Naive thymus-derived CD4-positive, alpha-beta T cell (primary cell): ENCODE measurements at regions not wholly inside any gene's neighbourhood (a gene's known extent, or its start where the extent isn't known, plus 50 kb on each side); places are given as distances from the start of the nearest gene placed in this dataset.

Source experiments
- ATAC-seq: fragments of 150-1000 bp; cut with Tn5 transposase; 2 replicates; pipeline ENCODE4 v1.10.0; 2021; ENCODE audit warnings: mild to moderate bottlenecking, moderate library complexity
- CTCF ChIA-PET: fragments of 350-600 bp; sonication (Branson Sonifier 250); formaldehyde crosslinking; loops from one replicate; lab custom pipeline; 2021; ENCODE audit warnings: antibody characterized with exemption; lab: Charles Lee
- POLR2A ChIA-PET: fragments of 350-600 bp; sonication (Branson Sonifier 250); formaldehyde crosslinking; loops from one replicate; lab custom pipeline; 2021; ENCODE audit warnings: antibody characterized with exemption, inconsistent platforms; lab: Charles Lee
- DNase-seq, 9 donors: peaks; one replicate each; pipeline versions ENCODE4 v3.0.0 to v3.0.0-alpha.2; 2020 to 2022; ENCODE audit warnings: mixed read lengths in 1 of 9
- H3K27ac ChIP-seq: one replicate; pipeline ENCODE4 v1.7.0; 2013; ENCODE audit warnings: mild to moderate bottlenecking, low read depth, low read length, moderate library complexity
- H3K27me3 ChIP-seq, 2 donors: one replicate each; pipeline ENCODE4 v1.7.0; 2013; ENCODE audit warnings: low read length in 2 of 2, mild to moderate bottlenecking in 2 of 2, moderate library complexity in 2 of 2; ENCODE audit not compliant: control insufficient read depth in 2 of 2, insufficient read depth in 2 of 2
- H3K36me3 ChIP-seq, 3 experiments: 1 replicate in 2 of 3; 2 replicates in 1 of 3; pipeline ENCODE4 v1.7.0; 2013; ENCODE audit warnings: low read length in 3 of 3, mild to moderate bottlenecking in 3 of 3, moderate library complexity in 1 of 3; ENCODE audit not compliant: insufficient read depth in 3 of 3, control insufficient read depth in 2 of 3
- H3K4me1 ChIP-seq, 2 donors: one replicate each; pipeline ENCODE4 v1.7.0; 2013; ENCODE audit warnings: low read length in 2 of 2, mild to moderate bottlenecking in 2 of 2, moderate library complexity in 1 of 2; ENCODE audit not compliant: control insufficient read depth in 2 of 2, insufficient read depth in 2 of 2
- H3K4me3 ChIP-seq: 2 replicates; pipeline ENCODE4 v1.7.0; 2013; ENCODE audit warnings: mild to moderate bottlenecking, low read length
- H3K9me3 ChIP-seq, 3 experiments: 1 replicate in 2 of 3; 2 replicates in 1 of 3; pipeline ENCODE4 v1.7.0; 2013; ENCODE audit warnings: low read length in 3 of 3; ENCODE audit not compliant: control insufficient read depth in 2 of 3
- H3K27ac Mint-ChIP-seq, 9 donors: one replicate each; pipeline ENCODE4 v1.8.0; 2020 to 2022; ENCODE audit warnings: mixed read lengths in 9 of 9, mild to moderate bottlenecking in 8 of 9, moderate library complexity in 5 of 9, inconsistent platforms in 2 of 9
- H3K27me3 Mint-ChIP-seq, 5 donors: one replicate each; pipeline ENCODE4 v1.8.0; 2021 to 2022; ENCODE audit warnings: mixed read lengths in 5 of 5, mild to moderate bottlenecking in 1 of 5
- H3K36me3 Mint-ChIP-seq, 5 donors: one replicate each; pipeline ENCODE4 v1.8.0; 2020 to 2022; ENCODE audit warnings: mixed read lengths in 5 of 5, mild to moderate bottlenecking in 3 of 5, inconsistent platforms in 1 of 5
- H3K4me1 Mint-ChIP-seq, 7 donors: one replicate each; pipeline ENCODE4 v1.8.0; 2020 to 2022; ENCODE audit warnings: mixed read lengths in 7 of 7, mild to moderate bottlenecking in 3 of 7, inconsistent platforms in 1 of 7
- H3K4me3 Mint-ChIP-seq, 10 donors: one replicate each; pipeline ENCODE4 v1.8.0; 2020 to 2022; ENCODE audit warnings: mild to moderate bottlenecking in 10 of 10, mixed read lengths in 10 of 10, moderate library complexity in 6 of 10, inconsistent platforms in 2 of 10
- H3K9me3 Mint-ChIP-seq, 11 donors: one replicate each; pipeline ENCODE4 v1.8.0; 2020 to 2022; ENCODE audit warnings: mixed read lengths in 11 of 11, mild to moderate bottlenecking in 4 of 11, inconsistent platforms in 1 of 11, moderate library complexity in 1 of 11
- intact Hi-C, 2 donors: fragments of 100-400 bp; cut with micrococcal nuclease; formaldehyde crosslinking; loops; one replicate each; pipeline ENCODE4 v1.15.1; 2023

GRCh38 chr12:125454786-125455480 is 389.7 kb downstream of the AACS start:
- DNase-seq: no peak
- H3K4me1 ChIP-seq: no peaks in the 10 kb centered on the region
- no peak overlapping the region for H3K27ac ChIP-seq
- ChIA-PET CTCF (no interaction called here), POLR2A (no interaction called here)
- H3K9me3 ChIP-seq: no peaks in the 10 kb centered on the region
- H3K27me3 Mint-ChIP-seq: peaks cover 4 to 31% (median 26%) of the 10 kb centered on the region in 5 donors
- peaks cover 0 to 25% (median 15%) of the 10 kb centered on the region in 11 donors for H3K9me3 Mint-ChIP-seq
- peak overlapping the region in 1 of 9 donors; percentile 3 for H3K27ac Mint-ChIP-seq
- no peak overlapping the region for H3K4me3 ChIP-seq
- H3K4me3 Mint-ChIP-seq: no peak overlapping the region
- no peaks in the 10 kb centered on the region for H3K27me3 ChIP-seq
- H3K36me3 ChIP-seq: no peaks in the 10 kb centered on the region
- H3K36me3 Mint-ChIP-seq: peaks cover 0 to 5% (median 0%) of the 10 kb centered on the region in 5 donors
- H3K4me1 Mint-ChIP-seq: no peaks in the 10 kb centered on the region
- intact Hi-C loops: no loop called here
- ATAC-seq: no peak

- CTCF ChIA-PET: no interaction called here
- Histone ChIP-seq H3K27me3 (no peaks in the 10 kb centered on the region), H3K36me3 (no peaks in the 10 kb centered on the region), H3K27ac (no peak overlapping the region), H3K4me3 (no peak overlapping the region), H3K4me1 (no peaks in the 10 kb centered on the region), H3K9me3 (no peaks in the 10 kb centered on the region)
- ATAC-seq (no peak), DNase-seq (no peak)
- POLR2A ChIA-PET: no interaction called here
- H3K27ac Mint-ChIP-seq: peak overlapping the region in 1 of 9 donors; percentile 3
- no peak overlapping the region for H3K4me3 Mint-ChIP-seq
- peaks cover 4 to 31% (median 26%) of the 10 kb centered on the region in 5 donors for H3K27me3 Mint-ChIP-seq
- H3K9me3 Mint-ChIP-seq: peaks cover 0 to 19% (median 13%) of the 10 kb centered on the region in 11 donors
- intact Hi-C loops: no loop called here
- H3K4me1 Mint-ChIP-seq: no peaks in the 10 kb centered on the region
- peaks cover 0 to 5% (median 0%) of the 10 kb centered on the region in 5 donors for H3K36me3 Mint-ChIP-seq
Observed at GRCh38 chr12:125455556-125455955, 390.3 kb downstream of the AACS start.

GRCh38 chr12:125458552-125459268 is 393.5 kb downstream of the AACS start:
- H3K4me3 ChIP-seq: no peak overlapping the region
- H3K9me3 ChIP-seq: no peaks in the 10 kb centered on the region

GRCh38 chr12:125461831-125462230 is 396.6 kb downstream of the AACS start:
- H3K27me3 Mint-ChIP-seq: peaks cover 0 to 19% (median 14%) of the 10 kb centered on the region in 5 donors
- H3K4me1 Mint-ChIP-seq: no peaks in the 10 kb centered on the region
- H3K27ac Mint-ChIP-seq: no peak overlapping the region
- H3K27me3 ChIP-seq: no peaks in the 10 kb centered on the region
- H3K9me3 Mint-ChIP-seq: peaks cover 0 to 14% (median 3%) of the 10 kb centered on the region in 11 donors
- intact Hi-C loops: no loop called here
- ATAC-seq: no peak
- H3K4me3 Mint-ChIP-seq: no peak overlapping the region
- ChIA-PET POLR2A (no interaction called here), CTCF (no interaction called here)
- H3K4me1 ChIP-seq: no peaks in the 10 kb centered on the region
- H3K9me3 ChIP-seq: no peaks in the 10 kb centered on the region
- H3K36me3 Mint-ChIP-seq: no peaks in the 10 kb centered on the region
- H3K4me3 ChIP-seq: no peak overlapping the region
- H3K36me3 ChIP-seq: no peaks in the 10 kb centered on the region
- no peak overlapping the region for H3K27ac ChIP-seq
- DNase-seq: no peak

More at GRCh38 chr12:125458552-125459268, 393.5 kb downstream of the AACS start:
- CTCF ChIA-PET: no interaction called here
- Mint-ChIP-seq H3K4me3 (no peak overlapping the region), H3K27ac (no peak overlapping the region), H3K9me3 (peaks cover 0 to 10% (median 3%) of the 10 kb centered on the region in 11 donors), H3K27me3 (peaks cover 4 to 31% (median 26%) of the 10 kb centered on the region in 5 donors), H3K4me1 (no peaks in the 10 kb centered on the region), H3K36me3 (no peaks in the 10 kb centered on the region)
- Histone ChIP-seq H3K27ac (no peak overlapping the region), H3K4me1 (no peaks in the 10 kb centered on the region), H3K36me3 (no peaks in the 10 kb centered on the region), H3K27me3 (no peaks in the 10 kb centered on the region)
- ATAC-seq (no peak), DNase-seq (no peak)
- POLR2A ChIA-PET: no interaction called here
- intact Hi-C loops: no loop called here

GRCh38 chr12:125463386-125463785 is 398.2 kb downstream of the AACS start:
- Mint-ChIP-seq H3K4me1 (no peaks in the 10 kb centered on the region), H3K9me3 (peaks cover 0 to 14% (median 3%) of the 10 kb centered on the region in 11 donors), H3K36me3 (no peaks in the 10 kb centered on the region), H3K4me3 (no peak overlapping the region), H3K27me3 (peaks cover 0 to 9% (median 5%) of the 10 kb centered on the region in 5 donors), H3K27ac (no peak overlapping the region)
- Histone ChIP-seq H3K27me3 (no peaks in the 10 kb centered on the region), H3K36me3 (no peaks in the 10 kb centered on the region), H3K4me3 (no peak overlapping the region), H3K4me1 (no peaks in the 10 kb centered on the region), H3K27ac (no peak overlapping the region), H3K9me3 (no peaks in the 10 kb centered on the region)
- POLR2A ChIA-PET: no interaction called here
- ATAC-seq: no peak
- CTCF ChIA-PET: no interaction called here
- intact Hi-C loops: no loop called here
- DNase-seq: no peak

- POLR2A ChIA-PET: no interaction called here
- no peaks in the 10 kb centered on the region for H3K4me1 Mint-ChIP-seq
Observed at GRCh38 chr12:125467363-125467762, 402.1 kb downstream of the AACS start.

More at GRCh38 chr12:125467363-125467762, 402.1 kb downstream of the AACS start:
- CTCF ChIA-PET: no interaction called here
- ATAC-seq (no peak), DNase-seq (no peak)
- no peaks in the 10 kb centered on the region for H3K9me3 ChIP-seq
- no peak overlapping the region for H3K27ac Mint-ChIP-seq
- intact Hi-C loops: no loop called here
- no peaks in the 10 kb centered on the region for H3K27me3 ChIP-seq
- H3K27ac ChIP-seq: no peak overlapping the region
- no peak overlapping the region for H3K4me3 Mint-ChIP-seq
- peaks cover 0 to 6% (median 0%) of the 10 kb centered on the region in 11 donors for H3K9me3 Mint-ChIP-seq
- H3K36me3 Mint-ChIP-seq: no peaks in the 10 kb centered on the region
- H3K36me3 ChIP-seq: no peaks in the 10 kb centered on the region
- H3K4me3 ChIP-seq: no peak overlapping the region
- no peaks in the 10 kb centered on the region for H3K4me1 ChIP-seq
- peaks cover 0 to 4% (median 0%) of the 10 kb centered on the region in 5 donors for H3K27me3 Mint-ChIP-seq
